ENCODE measurements at regions not wholly inside any gene's neighbourhood (a gene's known extent, or its start where the extent isn't known, plus 50 kb on each side); places are given as distances from the start of the nearest gene placed in this dataset.

DNA sequence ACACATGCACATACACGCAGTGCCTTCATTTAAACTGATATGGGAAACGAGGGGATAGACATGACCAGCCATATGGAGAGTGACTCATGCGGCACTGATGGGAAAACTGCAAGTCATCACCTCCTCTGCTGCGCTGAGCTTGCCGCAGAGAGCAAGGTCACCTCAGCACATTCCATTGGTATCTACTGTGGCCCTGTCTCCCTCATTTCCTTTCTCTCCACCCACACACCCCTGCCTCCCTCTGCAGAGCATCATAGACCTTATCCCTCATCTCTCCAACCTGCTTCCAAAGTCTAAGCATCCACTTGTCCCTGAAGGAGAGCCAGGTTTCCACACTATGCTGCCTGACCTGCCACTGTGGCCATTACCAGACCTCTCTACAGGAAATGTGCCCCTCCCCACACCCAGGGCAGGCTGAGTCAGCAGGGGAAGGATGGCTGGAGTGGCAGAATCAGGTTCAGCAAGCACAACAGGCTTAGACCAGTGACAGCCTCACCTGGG lies 116.9 kb upstream of the SNX19 start:
- TF ChIP-seq CTCF (IDR thresholded peaks at IDR 0.05): no peak
- TF ChIP-seq POLR2A (IDR thresholded peaks at IDR 0.05): no peak
